Urinary bladder (tissue), 3 donors: ENCODE measurements at regions not wholly inside any gene's neighbourhood (a gene's known extent, or its start where the extent isn't known, plus 50 kb on each side); places are given as distances from the start of the nearest gene placed in this dataset.
"Not testable (repeated sequence)": the region's sequence is repeated elsewhere in the genome, so short reads cannot be mapped to it uniquely, and the experiment has no call there.

ENCODE experiments used
- DNase-seq: peaks from one replicate; pipeline ENCODE4 v3.0.0-alpha.2; 2015; ENCODE audit errors: extremely low spot score
- H3K27ac ChIP-seq: one replicate; pipeline ENCODE4 v1.5.1; 2013; ENCODE audit warnings: low read depth, mild to moderate bottlenecking, moderate library complexity
- H3K36me3 ChIP-seq: one replicate; pipeline ENCODE4 v1.6.1; 2013; ENCODE audit warnings: mild to moderate bottlenecking, moderate library complexity; ENCODE audit not compliant: insufficient read depth
- H3K4me1 ChIP-seq: one replicate; pipeline ENCODE4 v1.6.1; 2013; ENCODE audit warnings: mild to moderate bottlenecking, moderate library complexity; ENCODE audit not compliant: insufficient read depth
- H3K4me3 ChIP-seq: one replicate; pipeline ENCODE4 v1.5.1; 2013; ENCODE audit warnings: low read depth, low read length
- WGBS: extraction: QIAGEN DNeasy Blood & Tissue Kit; methylation state at CpG from one replicate; pipeline ENCODE4 v1.1.7; 2013; 5-methylcytosine and 5-hydroxymethylcytosine counted together
- donor health status: healthy with polysubstance abuse.
- donor health status: healthy.

GRCh38 chr14:38367922-38368321 lies 112.0 kb upstream of the CLEC14A start:
- no peak overlapping the region for H3K4me3 ChIP-seq
- no peak overlapping the region for H3K27ac ChIP-seq
- 59% methylated on average over 4 of the region's 4 CpGs for WGBS
- no peaks in the 10 kb centered on the region for H3K4me1 ChIP-seq
- H3K36me3 ChIP-seq: no peaks in the 10 kb centered on the region
- no peak for DNase-seq

- Histone ChIP-seq H3K36me3 (no peaks in the 10 kb centered on the region), H3K4me3 (no peak overlapping the region), H3K4me1 (no peaks in the 10 kb centered on the region), H3K27ac (no peak overlapping the region)
- DNase-seq: no peak
- 76% methylated on average over 3 of the region's 3 CpGs for WGBS
Observed at GRCh38 chr14:38366374-38366773, 110.5 kb upstream of the CLEC14A start.

- WGBS: 90% methylated on average over 6 of the region's 6 CpGs
- Histone ChIP-seq H3K4me3 (no peak overlapping the region), H3K27ac (no peak overlapping the region), H3K36me3 (no peaks in the 10 kb centered on the region), H3K4me1 (no peaks in the 10 kb centered on the region)
- DNase-seq: no peak
Observed at GRCh38 chr14:38363217-38363616, 107.3 kb upstream of the CLEC14A start.

- Histone ChIP-seq H3K4me3 (no peak overlapping the region), H3K4me1 (no peaks in the 10 kb centered on the region), H3K27ac (no peak overlapping the region), H3K36me3 (no peaks in the 10 kb centered on the region)
- DNase-seq: no peak
- 23% methylated on average over 1 of the region's 1 CpG for WGBS
Observed at GRCh38 chr14:38357557-38357956, 101.7 kb upstream of the CLEC14A start.

GRCh38 chr14:38355473-38355872 lies 99.6 kb upstream of the CLEC14A start:
- DNase-seq: not testable (repeated sequence)
- 85% methylated on average over 2 of the region's 2 CpGs for WGBS

GRCh38 chr14:38350102-38350501 lies 94.2 kb upstream of the CLEC14A start:
- Histone ChIP-seq H3K4me3 (no peak overlapping the region), H3K4me1 (no peaks in the 10 kb centered on the region), H3K36me3 (no peaks in the 10 kb centered on the region), H3K27ac (no peak overlapping the region)
- WGBS: 58% methylated on average over 1 of the region's 1 CpG
- no peak for DNase-seq

More at GRCh38 chr14:38355473-38355872, 99.6 kb upstream of the CLEC14A start:
- H3K27ac ChIP-seq, H3K4me3 ChIP-seq, H3K36me3 ChIP-seq, H3K4me1 ChIP-seq: not testable (repeated sequence)

GRCh38 chr14:38342803-38343202 lies 86.9 kb upstream of the CLEC14A start:
- H3K27ac ChIP-seq: no peak overlapping the region
- H3K4me1 ChIP-seq: no peaks in the 10 kb centered on the region
- no peak overlapping the region for H3K4me3 ChIP-seq
- no peaks in the 10 kb centered on the region for H3K36me3 ChIP-seq
- DNase-seq: no peak

GRCh38 chr14:38339696-38340095 lies 83.8 kb upstream of the CLEC14A start:
- Histone ChIP-seq H3K4me3 (no peak overlapping the region), H3K4me1 (no peaks in the 10 kb centered on the region), H3K27ac (no peak overlapping the region), H3K36me3 (no peaks in the 10 kb centered on the region)
- DNase-seq: no peak
- 78% methylated on average over 1 of the region's 1 CpG for WGBS

GRCh38 chr14:38336298-38336697 lies 80.4 kb upstream of the CLEC14A start:
- H3K4me1 ChIP-seq: no peaks in the 10 kb centered on the region
- H3K27ac ChIP-seq: no peak overlapping the region
- H3K36me3 ChIP-seq: no peaks in the 10 kb centered on the region
- DNase-seq: no peak
- no peak overlapping the region for H3K4me3 ChIP-seq

GRCh38 chr14:38330275-38330674 lies 74.4 kb upstream of the CLEC14A start:
- no peaks in the 10 kb centered on the region for H3K4me1 ChIP-seq
- H3K27ac ChIP-seq: no peak overlapping the region
- DNase-seq: no peak
- whole genome bisulfite sequencing: 42% methylated on average over 2 of the region's 2 CpGs
- no peak overlapping the region for H3K4me3 ChIP-seq
- no peaks in the 10 kb centered on the region for H3K36me3 ChIP-seq

GRCh38 chr14:38329246-38329645 lies 73.4 kb upstream of the CLEC14A start:
- DNase-seq: no peak
- H3K4me3 ChIP-seq: no peak overlapping the region
- 65% methylated on average over 1 of the region's 1 CpG for WGBS
- H3K36me3 ChIP-seq: no peaks in the 10 kb centered on the region
- no peak overlapping the region for H3K27ac ChIP-seq
- no peaks in the 10 kb centered on the region for H3K4me1 ChIP-seq

- Histone ChIP-seq H3K4me1 (no peaks in the 10 kb centered on the region), H3K36me3 (no peaks in the 10 kb centered on the region), H3K4me3 (no peak overlapping the region), H3K27ac (no peak overlapping the region)
- DNase-seq: no peak
- 72% methylated on average over 3 of the region's 3 CpGs for WGBS
Observed at GRCh38 chr14:38316922-38317321, 61.0 kb upstream of the CLEC14A start.

GRCh38 chr14:38311655-38312054 lies 55.8 kb upstream of the CLEC14A start:
- Histone ChIP-seq H3K4me3 (no peak overlapping the region), H3K4me1 (no peaks in the 10 kb centered on the region)

GRCh38 chr14:38310420-38310995 lies 54.6 kb upstream of the CLEC14A start:
- Histone ChIP-seq H3K36me3 (no peaks in the 10 kb centered on the region), H3K27ac (no peak overlapping the region), H3K4me1 (no peaks in the 10 kb centered on the region), H3K4me3 (no peak overlapping the region)
- DNase-seq: no peak
- 48% methylated on average over 3 of the region's 3 CpGs for WGBS

More at GRCh38 chr14:38311655-38312054, 55.8 kb upstream of the CLEC14A start:
- Histone ChIP-seq H3K36me3 (no peaks in the 10 kb centered on the region), H3K27ac (no peak overlapping the region)
- no peak for DNase-seq
